Memory B cell (primary cell): ENCODE measurements at regions not wholly inside any gene's neighbourhood (a gene's known extent, or its start where the extent isn't known, plus 50 kb on each side); places are given as distances from the start of the nearest gene placed in this dataset.

Experiments used
- ATAC-seq: fragments of 150-1000 bp; cut with Tn5 transposase; 2 replicates; pipeline ENCODE4 v1.10.0; 2021; ENCODE audit warnings: low read depth, mild to moderate bottlenecking, moderate library complexity
- DNase-seq, 2 donors: peaks; one replicate each; pipeline ENCODE4 v3.0.0; 2022; ENCODE audit warnings: low spot score in 2 of 2
- H3K27ac Mint-ChIP-seq: one replicate; pipeline ENCODE4 v1.8.0; 2022; ENCODE audit warnings: mild to moderate bottlenecking, moderate library complexity, mixed read lengths
- H3K27me3 Mint-ChIP-seq: one replicate; pipeline ENCODE4 v1.8.0; 2022; ENCODE audit warnings: mixed read lengths
- H3K36me3 Mint-ChIP-seq: one replicate; pipeline ENCODE4 v1.8.0; 2022; ENCODE audit warnings: mild to moderate bottlenecking, mixed read lengths
- H3K4me1 Mint-ChIP-seq: one replicate; pipeline ENCODE4 v1.8.0; 2022; ENCODE audit warnings: mixed read lengths
- H3K4me3 Mint-ChIP-seq: one replicate; pipeline ENCODE4 v1.8.0; 2022; ENCODE audit warnings: mild to moderate bottlenecking, moderate library complexity, mixed read lengths
- H3K9me3 Mint-ChIP-seq: one replicate; pipeline ENCODE4 v1.8.0; 2022; ENCODE audit warnings: mixed read lengths

DNA sequence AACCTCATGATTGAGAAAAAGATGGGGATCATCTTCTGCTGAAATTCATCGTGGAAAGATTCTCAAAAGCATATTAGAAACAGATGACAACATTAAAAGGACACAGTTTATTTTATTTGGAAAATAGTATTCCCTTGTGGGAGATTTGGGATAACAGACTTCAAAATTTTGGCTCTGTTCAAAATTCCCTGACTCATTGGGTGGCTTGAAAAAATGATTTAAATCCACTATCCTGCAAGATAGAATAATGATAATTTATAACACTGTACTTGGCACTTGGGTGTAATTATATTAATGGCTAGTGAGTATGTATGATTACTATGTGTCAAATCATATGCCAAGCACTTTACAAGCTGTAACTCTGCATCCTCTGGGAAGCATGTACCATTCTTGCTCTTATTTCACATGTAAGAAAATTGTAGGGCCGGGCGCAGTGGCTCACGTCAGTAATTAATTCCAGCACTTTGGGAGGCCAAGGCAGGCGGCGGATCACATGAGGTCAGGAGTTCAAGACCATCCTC lies 128.8 kb downstream of the LMNTD1 start:
- Mint-ChIP-seq H3K36me3 (no peaks in the 10 kb centered on the region), H3K4me3 (no peak overlapping the region), H3K9me3 (no peaks in the 10 kb centered on the region), H3K27me3 (peaks cover 8% of the 10 kb centered on the region), H3K4me1 (no peaks in the 10 kb centered on the region), H3K27ac (no peak overlapping the region)
- ATAC-seq, result no peak
- no peak for DNase-seq

DNA sequence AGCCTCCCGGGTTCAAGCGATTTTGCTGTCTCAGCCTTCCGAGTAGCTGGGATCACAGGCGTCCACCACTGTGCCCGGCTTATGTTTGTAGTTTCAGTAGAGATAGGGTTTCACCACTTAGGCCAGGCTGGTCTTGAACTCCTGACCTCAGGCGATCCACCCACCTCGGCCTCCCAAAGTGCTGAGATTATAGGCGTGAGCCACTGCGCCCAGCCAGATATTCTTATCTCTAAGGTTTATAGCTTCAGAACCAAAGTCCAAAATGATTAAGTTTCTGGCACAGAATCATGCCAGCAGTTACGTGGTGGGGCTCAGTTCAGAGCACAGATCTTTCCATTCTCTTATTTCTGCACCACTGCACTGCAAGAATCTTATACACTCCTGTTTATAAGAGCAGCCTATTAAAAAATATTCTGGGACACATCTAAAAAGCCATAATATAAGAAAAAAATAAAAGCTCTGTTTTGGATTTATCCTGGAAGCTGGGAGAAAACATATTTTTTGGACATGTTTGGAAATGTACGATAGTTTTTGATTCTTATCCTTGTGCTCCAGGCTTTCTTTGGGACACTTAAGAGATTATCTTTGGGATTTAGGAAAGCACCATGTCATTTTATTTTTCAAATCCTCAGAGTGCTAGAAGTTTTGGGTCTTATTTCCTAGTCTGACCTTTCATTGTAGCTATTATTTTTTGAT lies 129.6 kb downstream of the LMNTD1 start:
- DNase-seq (no peak), ATAC-seq (no peak)
- H3K4me1 Mint-ChIP-seq, result no peaks in the 10 kb centered on the region
- H3K9me3 Mint-ChIP-seq, result no peaks in the 10 kb centered on the region
- no peak overlapping the region for H3K27ac Mint-ChIP-seq
- H3K4me3 Mint-ChIP-seq, result no peak overlapping the region
- no peaks in the 10 kb centered on the region for H3K36me3 Mint-ChIP-seq
- H3K27me3 Mint-ChIP-seq, result peaks cover 8% of the 10 kb centered on the region

DNA sequence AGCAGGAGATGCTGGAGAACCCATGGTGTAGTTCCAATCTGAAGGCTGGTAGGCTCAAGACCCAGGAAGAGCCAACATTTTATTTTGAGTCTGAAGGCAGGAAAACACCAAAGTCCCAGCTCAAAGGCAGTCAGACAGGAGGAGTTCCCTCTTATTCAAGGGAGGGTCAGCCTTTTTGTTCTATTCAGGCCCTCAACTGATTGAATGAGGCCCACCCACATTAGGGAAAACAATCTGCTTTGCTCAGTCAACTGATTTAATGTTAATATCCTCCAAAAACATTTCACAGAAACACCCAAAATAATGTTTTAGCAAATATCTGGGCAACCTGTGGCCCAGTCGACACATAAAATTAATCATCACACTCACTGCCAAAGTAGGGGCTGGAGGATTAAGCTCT lies 130.8 kb downstream of the LMNTD1 start:
- DNase-seq (no peak), ATAC-seq (no peak)
- Mint-ChIP-seq H3K4me3 (no peak overlapping the region), H3K27ac (no peak overlapping the region), H3K36me3 (no peaks in the 10 kb centered on the region), H3K9me3 (no peaks in the 10 kb centered on the region), H3K4me1 (no peaks in the 10 kb centered on the region), H3K27me3 (peaks cover 8% of the 10 kb centered on the region)

DNA sequence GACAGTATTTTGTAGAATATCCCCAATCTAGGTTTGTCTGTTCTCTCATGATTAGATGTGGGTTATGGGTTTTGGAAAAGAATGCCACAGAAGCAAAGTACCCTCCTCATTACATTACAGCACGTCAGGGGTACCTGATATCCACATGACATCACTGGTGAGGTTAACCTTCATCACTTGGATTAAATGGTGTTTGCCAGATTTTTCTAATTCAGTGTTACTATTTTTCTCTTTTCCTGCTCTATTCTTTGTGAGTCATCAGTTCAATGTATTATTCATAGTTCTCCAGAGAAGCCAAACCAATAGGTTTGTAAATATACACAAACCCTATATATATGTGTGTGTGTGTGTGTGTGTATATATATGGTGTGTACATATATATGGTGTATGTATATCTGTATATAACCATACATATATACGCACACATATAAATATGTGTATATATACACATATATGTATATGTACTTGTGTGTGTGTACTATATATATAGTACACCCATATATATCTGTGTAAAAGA lies 131.4 kb downstream of the LMNTD1 start:
- Mint-ChIP-seq H3K9me3 (no peaks in the 10 kb centered on the region), H3K27ac (no peak overlapping the region), H3K4me1 (no peaks in the 10 kb centered on the region), H3K27me3 (peaks cover 8% of the 10 kb centered on the region), H3K36me3 (no peaks in the 10 kb centered on the region), H3K4me3 (no peak overlapping the region)
- ATAC-seq (no peak), DNase-seq (no peak)

DNA sequence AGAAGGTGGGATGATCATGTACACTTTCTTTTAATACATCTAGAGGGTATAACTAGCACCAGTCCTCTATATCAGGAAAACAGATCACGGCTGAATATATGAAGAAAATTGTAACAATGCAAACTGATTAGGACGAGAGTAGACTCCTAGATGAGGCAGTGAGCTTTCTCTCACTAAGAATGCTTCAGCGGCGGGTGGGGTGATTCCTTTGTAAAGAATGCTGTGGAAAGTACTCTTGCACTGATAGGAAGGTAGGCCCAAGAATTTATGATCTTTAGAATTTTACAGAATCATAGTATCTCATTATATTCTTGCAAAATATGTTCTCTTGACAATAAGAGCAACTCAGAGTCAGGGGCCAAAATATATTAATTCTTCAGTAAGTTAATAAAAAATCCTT lies 133.0 kb downstream of the LMNTD1 start:
- no peak for DNase-seq
- no peak overlapping the region for H3K27ac Mint-ChIP-seq
- no peak for ATAC-seq
- H3K9me3 Mint-ChIP-seq, result no peaks in the 10 kb centered on the region
- H3K27me3 Mint-ChIP-seq, result peaks cover 11% of the 10 kb centered on the region
- H3K4me1 Mint-ChIP-seq, result no peaks in the 10 kb centered on the region
- H3K4me3 Mint-ChIP-seq, result no peak overlapping the region
- no peaks in the 10 kb centered on the region for H3K36me3 Mint-ChIP-seq

DNA sequence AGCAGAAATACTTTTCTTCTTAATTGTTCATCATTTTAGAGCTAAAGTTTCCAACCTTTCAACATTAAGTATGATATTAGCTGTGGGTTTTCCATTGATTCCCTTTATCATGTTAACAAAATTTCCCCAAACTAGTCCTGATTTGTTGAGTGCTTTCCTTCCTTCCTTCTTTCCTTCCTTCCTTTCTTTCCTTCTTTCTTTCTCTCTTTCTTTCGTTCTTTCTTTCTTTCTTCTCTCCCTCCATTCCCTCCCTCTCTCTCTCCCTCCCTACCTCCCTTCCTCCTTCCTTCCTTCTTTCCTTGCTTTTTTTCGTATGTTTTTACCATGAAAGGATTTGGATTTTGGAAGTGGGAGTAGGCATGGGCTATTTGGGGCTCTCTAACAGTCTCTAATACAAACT lies 133.5 kb downstream of the LMNTD1 start:
- Mint-ChIP-seq H3K4me1 (no peaks in the 10 kb centered on the region), H3K4me3 (no peak overlapping the region), H3K9me3 (no peaks in the 10 kb centered on the region), H3K27me3 (peaks cover 11% of the 10 kb centered on the region), H3K36me3 (no peaks in the 10 kb centered on the region), H3K27ac (no peak overlapping the region)
- ATAC-seq, result no peak
- no peak for DNase-seq

DNA sequence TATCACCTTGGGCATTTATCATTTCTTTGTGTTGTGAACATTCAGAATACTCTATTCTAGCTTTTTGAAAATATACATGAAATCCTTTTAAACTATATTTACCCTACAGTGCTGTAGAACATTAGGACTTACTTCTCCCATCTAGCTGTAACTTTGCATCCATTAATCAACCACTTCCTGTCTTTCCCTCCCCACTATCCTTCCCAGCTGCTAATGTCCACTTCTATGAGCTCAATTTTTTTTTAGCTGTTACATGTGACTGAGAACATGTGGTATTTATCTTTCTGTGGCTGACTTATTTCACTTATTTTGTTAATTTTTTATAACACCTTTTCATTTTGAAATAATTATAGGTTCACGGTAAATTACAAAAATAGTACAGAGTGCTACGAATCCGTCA lies 136.0 kb downstream of the LMNTD1 start:
- H3K4me1 Mint-ChIP-seq, result peaks cover 3% of the 10 kb centered on the region
- ATAC-seq, result no peak
- no peak for DNase-seq
- H3K36me3 Mint-ChIP-seq, result no peaks in the 10 kb centered on the region
- H3K27ac Mint-ChIP-seq, result no peak overlapping the region
- peaks cover 14% of the 10 kb centered on the region for H3K27me3 Mint-ChIP-seq
- peaks cover 2% of the 10 kb centered on the region for H3K9me3 Mint-ChIP-seq
- no peak overlapping the region for H3K4me3 Mint-ChIP-seq

DNA sequence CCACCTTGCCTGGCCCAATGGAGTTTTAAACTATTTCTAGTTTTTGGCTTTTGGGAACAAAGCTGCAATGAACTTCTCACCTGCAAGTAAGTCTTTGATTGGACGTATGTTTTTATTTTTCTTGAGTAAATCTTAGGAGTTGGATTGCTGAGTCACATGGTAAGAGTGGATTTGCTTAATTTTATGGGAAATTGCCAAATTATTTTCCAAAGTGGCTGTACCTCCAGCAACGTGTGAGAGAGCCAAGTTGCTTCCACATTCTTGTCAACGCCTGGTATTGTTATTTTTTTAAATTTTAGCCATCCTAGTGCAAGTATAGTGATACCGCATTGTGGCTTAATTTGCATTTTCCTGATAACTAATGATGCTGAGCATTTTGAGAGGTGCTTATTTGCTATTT lies 136.6 kb downstream of the LMNTD1 start:
- Mint-ChIP-seq H3K4me1 (peaks cover 3% of the 10 kb centered on the region), H3K27me3 (peaks cover 14% of the 10 kb centered on the region)
- no peak for ATAC-seq

DNA sequence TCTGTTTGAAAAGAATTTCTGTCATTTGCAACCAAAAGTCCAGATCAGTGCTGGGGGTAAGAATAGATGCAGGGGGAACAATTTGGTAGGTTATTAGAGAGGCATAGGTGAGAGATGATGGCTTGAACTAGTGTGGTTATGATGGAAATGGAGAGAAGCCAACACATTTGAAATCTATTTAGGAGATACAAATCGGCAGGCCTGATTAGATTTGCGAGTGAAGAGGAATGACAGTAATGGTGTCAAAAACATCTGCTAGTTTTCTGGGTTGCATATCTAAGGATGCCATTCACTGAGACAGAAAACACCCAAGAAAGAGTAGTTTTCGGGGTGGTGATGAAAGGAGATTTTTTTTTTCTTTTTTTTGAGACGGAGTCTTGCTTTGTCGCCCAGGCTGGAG lies 138.1 kb downstream of the LMNTD1 start:
- Mint-ChIP-seq H3K4me3 (no peak overlapping the region), H3K9me3 (peaks cover 2% of the 10 kb centered on the region), H3K27ac (no peak overlapping the region), H3K36me3 (no peaks in the 10 kb centered on the region), H3K4me1 (peaks cover 3% of the 10 kb centered on the region), H3K27me3 (peaks cover 11% of the 10 kb centered on the region)
- DNase-seq, result no peak
- ATAC-seq, result no peak

More for the DNA sequence above, 136.6 kb downstream of the LMNTD1 start:
- no peak overlapping the region for H3K4me3 Mint-ChIP-seq
- H3K36me3 Mint-ChIP-seq, result no peaks in the 10 kb centered on the region
- no peak overlapping the region for H3K27ac Mint-ChIP-seq
- peaks cover 2% of the 10 kb centered on the region for H3K9me3 Mint-ChIP-seq
- no peak for DNase-seq

DNA sequence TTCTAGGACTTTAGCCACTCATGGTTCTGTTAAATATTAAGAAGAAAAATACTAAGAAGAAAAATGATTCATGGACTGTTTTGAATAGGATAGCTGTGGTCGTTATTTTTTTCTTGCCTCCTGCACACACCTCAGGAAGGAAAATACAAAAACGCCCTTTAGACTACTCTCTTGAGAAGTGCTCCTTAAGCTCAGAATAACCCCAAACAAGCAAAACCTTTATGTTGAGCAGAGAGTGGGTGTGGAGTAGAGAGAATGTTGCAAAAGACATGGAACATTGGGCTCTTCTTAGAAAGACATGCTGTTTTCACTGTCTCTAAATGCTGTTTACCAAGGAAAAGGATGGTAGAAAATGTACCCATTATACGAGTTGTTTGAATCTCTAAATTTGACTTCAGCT lies 140.3 kb downstream of the LMNTD1 start:
- H3K27ac Mint-ChIP-seq, result no peak overlapping the region
- peaks cover 8% of the 10 kb centered on the region for H3K27me3 Mint-ChIP-seq
- no peak overlapping the region for H3K4me3 Mint-ChIP-seq
- no peaks in the 10 kb centered on the region for H3K36me3 Mint-ChIP-seq
- ATAC-seq (no peak), DNase-seq (no peak)
- H3K9me3 Mint-ChIP-seq, result peaks cover 2% of the 10 kb centered on the region
- H3K4me1 Mint-ChIP-seq, result peaks cover 3% of the 10 kb centered on the region

DNA sequence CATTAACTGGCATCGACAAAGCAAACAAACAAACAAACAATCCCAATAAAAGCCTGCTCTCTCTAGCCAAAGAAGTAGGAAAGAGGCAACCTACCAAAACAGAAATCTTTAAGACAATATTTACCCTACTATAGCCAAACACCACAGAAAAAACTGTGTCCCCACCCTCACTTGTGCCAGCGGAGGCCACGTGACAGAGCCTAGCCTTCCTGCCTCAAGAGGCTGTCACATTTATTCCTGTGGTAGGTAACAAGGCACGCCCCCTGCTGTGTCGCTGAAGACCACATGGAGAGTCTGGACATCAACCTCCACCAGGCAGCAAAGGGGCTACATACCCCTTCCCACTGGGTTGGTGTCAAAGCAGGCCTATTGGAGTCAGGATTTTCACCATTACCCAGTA lies 148.1 kb downstream of the LMNTD1 start:
- Mint-ChIP-seq H3K36me3 (peaks cover 2% of the 10 kb centered on the region), H3K4me3 (no peak overlapping the region), H3K9me3 (no peaks in the 10 kb centered on the region), H3K27ac (no peak overlapping the region), H3K4me1 (no peaks in the 10 kb centered on the region), H3K27me3 (no peaks in the 10 kb centered on the region)
- DNase-seq (no peak), ATAC-seq (no peak)

DNA sequence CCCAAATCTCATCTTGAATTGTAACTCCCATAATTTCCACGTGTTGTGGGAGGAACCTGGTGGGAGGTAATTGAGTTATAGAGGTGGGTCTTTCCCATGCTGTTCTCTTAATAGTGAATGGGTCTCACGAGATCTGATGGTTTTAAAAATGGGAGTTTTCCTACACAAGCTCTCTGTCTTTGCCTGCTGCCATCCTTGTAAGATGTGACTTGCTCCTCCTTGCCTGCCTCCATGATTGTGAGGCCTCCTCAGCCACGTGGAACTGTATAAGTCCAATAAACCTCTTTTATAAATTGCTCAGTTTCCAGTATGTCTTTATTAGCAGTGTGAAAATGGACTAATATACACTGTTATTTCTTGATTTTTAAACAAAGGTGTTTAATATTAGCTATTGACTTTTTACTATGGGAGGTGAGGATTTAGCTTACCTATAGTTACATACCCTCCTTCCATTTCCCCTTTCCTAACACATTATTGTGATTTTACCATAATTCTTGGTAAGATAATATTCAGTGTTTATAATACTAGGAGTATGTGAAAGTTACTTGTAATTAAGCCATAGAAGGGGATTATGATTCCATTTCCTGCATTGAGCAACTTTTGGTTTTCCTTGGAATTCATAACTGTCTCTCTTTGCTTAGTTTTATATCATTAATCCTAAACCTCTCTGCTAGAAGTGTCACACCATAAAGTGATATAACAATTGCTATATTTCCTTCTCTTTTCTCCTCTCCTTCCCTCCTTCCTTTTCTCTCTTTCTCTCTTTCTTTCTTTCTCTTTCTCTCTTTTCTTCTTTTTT lies 151.0 kb upstream of the KRAS start:
- H3K4me3 Mint-ChIP-seq, result no peak overlapping the region
- H3K27ac Mint-ChIP-seq, result no peak overlapping the region
- no peaks in the 10 kb centered on the region for H3K27me3 Mint-ChIP-seq
- no peaks in the 10 kb centered on the region for H3K4me1 Mint-ChIP-seq
- ATAC-seq, result no peak
- no peaks in the 10 kb centered on the region for H3K9me3 Mint-ChIP-seq
- H3K36me3 Mint-ChIP-seq, result peaks cover 2% of the 10 kb centered on the region
- no peak for DNase-seq

DNA sequence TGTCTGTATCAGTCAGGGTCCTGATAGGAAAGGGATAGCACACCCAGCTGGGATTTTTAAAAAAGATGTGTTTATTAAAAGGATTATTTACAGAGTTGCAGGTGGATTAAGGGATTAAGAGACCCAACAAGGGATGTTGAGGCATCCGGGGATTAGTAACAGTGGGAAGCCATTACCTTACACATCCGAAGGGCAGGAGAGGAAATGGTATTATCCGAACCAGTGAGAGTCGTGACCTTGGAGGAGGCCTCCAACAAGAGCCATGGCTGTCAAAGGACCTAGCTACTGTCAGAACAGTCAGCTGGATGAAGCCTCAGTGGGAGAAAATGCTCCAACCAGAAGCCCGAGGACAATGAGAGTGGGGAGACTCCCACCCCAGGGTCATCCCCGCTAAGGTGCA lies 146.3 kb upstream of the KRAS start:
- H3K27ac Mint-ChIP-seq, result no peak overlapping the region
- no peak for DNase-seq
- peaks cover 4% of the 10 kb centered on the region for H3K4me1 Mint-ChIP-seq
- no peaks in the 10 kb centered on the region for H3K27me3 Mint-ChIP-seq
- H3K9me3 Mint-ChIP-seq, result no peaks in the 10 kb centered on the region
- no peak for ATAC-seq
- no peaks in the 10 kb centered on the region for H3K36me3 Mint-ChIP-seq
- H3K4me3 Mint-ChIP-seq, result no peak overlapping the region

DNA sequence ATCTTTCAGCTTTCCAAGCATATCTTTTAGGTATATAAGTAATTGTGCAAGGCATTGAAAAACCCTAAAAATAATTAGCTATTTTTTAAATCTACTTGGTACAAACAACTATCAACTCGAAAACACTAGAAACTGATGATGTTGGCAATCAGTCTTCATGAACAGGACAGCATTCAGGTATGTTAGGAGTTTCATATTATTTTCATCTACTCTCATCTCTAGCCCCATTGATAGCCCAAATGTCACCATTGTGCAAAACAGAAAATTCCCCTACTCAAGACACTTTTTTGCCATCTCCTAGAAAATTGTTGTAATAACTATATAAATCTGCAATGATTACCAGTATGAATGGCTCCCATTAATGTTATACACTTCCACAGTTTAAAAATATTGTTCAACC lies 144.5 kb upstream of the KRAS start:
- DNase-seq, result no peak
- Mint-ChIP-seq H3K4me1 (peaks cover 4% of the 10 kb centered on the region), H3K4me3 (no peak overlapping the region), H3K36me3 (no peaks in the 10 kb centered on the region), H3K27ac (no peak overlapping the region), H3K9me3 (no peaks in the 10 kb centered on the region), H3K27me3 (no peaks in the 10 kb centered on the region)
- ATAC-seq, result no peak
